ENCODE measurements at regions not wholly inside any gene's neighbourhood (a gene's known extent, or its start where the extent isn't known, plus 50 kb on each side); places are given as distances from the start of the nearest gene placed in this dataset.

DNA sequence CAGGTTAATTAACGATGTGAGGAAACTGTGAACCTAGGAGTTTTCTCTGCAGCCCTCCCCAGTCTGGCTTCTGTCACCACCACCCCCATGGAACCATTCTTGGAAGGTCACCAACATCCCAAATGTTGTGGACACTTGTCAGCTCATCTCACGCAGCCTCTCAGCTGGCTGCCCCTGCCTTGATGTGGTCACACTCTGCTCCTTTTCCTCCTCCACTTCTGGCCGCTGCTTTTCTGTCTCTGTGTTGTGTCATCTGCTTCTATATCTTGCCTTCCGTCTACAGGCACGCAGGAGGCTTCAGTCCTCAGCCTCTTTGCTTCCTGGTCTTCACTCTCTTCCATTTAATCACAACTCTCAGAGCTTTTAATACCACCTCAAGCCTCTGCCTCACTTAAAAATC lies 371.5 kb upstream of the SLIT2 start:
- no peak for FAIRE-seq
- CTCF ChIA-PET (ENCODE audit: low intra/inter-chr PET ratio, low total read pairs) = no interaction called here
- no peak overlapping the region for H3K9ac ChIP-seq (ENCODE audit: insufficient read depth, low read depth, low read length)
- POLR2A ChIA-PET = no interaction called here
- H3K4me3 ChIP-seq (replicated peaks in 1 of 3; ENCODE audit: insufficient read depth in 1 of 3, low read depth in 2 of 3, low read length in 3 of 3) = no peak overlapping the region
- no peak overlapping the region for H2AFZ ChIP-seq (ENCODE audit: low read length)
- ATAC-seq = no peak
- H3K27ac ChIP-seq (ENCODE audit: extremely low read length, insufficient read depth, low read length) = no peak overlapping the region
- no peaks in the 10 kb centered on the region for H3K27me3 ChIP-seq (ENCODE audit: control insufficient read depth in 1 of 2, insufficient read depth in 2 of 2, low read length in 2 of 2)
- H3K79me2 ChIP-seq (ENCODE audit: insufficient read depth, low read length) = no peaks in the 10 kb centered on the region
- no TSS peak for BruUV-seq (replicated peaks)
- no peak overlapping the region for H3K4me2 ChIP-seq (ENCODE audit: low read depth, low read length)
- no peak for DNase-seq (ENCODE audit: low spot score)
- H4K20me1 ChIP-seq (ENCODE audit: insufficient read depth, low read length) = no peaks in the 10 kb centered on the region
- under 1% methylated on average over 5 of the region's 5 CpGs for WGBS (ENCODE audit: low lambda C conversion rate)
- H3K4me1 ChIP-seq (ENCODE audit: insufficient read depth, low read length) = no peaks in the 10 kb centered on the region
- in situ Hi-C loops (cut with HindIII; ENCODE audit: extremely low pct_ligation_motif_present, low pct_unique_long_range_greater_than_20kb) (no loop called here), intact Hi-C loops (cut with micrococcal nuclease; ENCODE audit: unreplicated experiment) (no loop called here)
- H3K9me3 ChIP-seq (ENCODE audit: low read length) = peaks cover 81% of the 10 kb centered on the region
- H3K36me3 ChIP-seq (replicated peaks in 1 of 2; ENCODE audit: control insufficient read depth in 1 of 2, insufficient read depth in 2 of 2, low read length in 2 of 2) = no peaks in the 10 kb centered on the region
- TF ChIP-seq ZNF737 (CRISPR knock-in tag; IDR thresholded peaks at IDR 0.05; ENCODE audit: borderline replicate concordance) (no peak), TRAFD1 (CRISPR knock-in tag; IDR thresholded peaks at IDR 0.05; ENCODE audit: borderline replicate concordance) (no peak), ZMYM3 (CRISPR knock-in tag; IDR thresholded peaks at IDR 0.05) (no peak), NFIB (CRISPR knock-in tag; IDR thresholded peaks at IDR 0.05; ENCODE audit: borderline replicate concordance) (no peak), ISL2 (CRISPR knock-in tag; IDR thresholded peaks at IDR 0.05) (no peak), ZNF558 (CRISPR knock-in tag; IDR thresholded peaks at IDR 0.05; ENCODE audit: borderline replicate concordance) (no peak), ZNF101 (CRISPR knock-in tag; IDR thresholded peaks at IDR 0.05; ENCODE audit: borderline replicate concordance, low read depth) (no peak), ZNF121 (CRISPR knock-in tag; IDR thresholded peaks at IDR 0.05) (no peak), CAMTA2 (CRISPR knock-in tag; IDR thresholded peaks at IDR 0.05; ENCODE audit: borderline replicate concordance) (no peak), TRIM24 (CRISPR knock-in tag; IDR thresholded peaks at IDR 0.05) (no peak), SOX13 (IDR thresholded peaks at IDR 0.05) (no peak), SOX13 (CRISPR knock-in tag; conservative IDR thresholded peaks at IDR 0.05 in 1 of 2, IDR thresholded peaks at IDR 0.05 in 1 of 2) (no peak), SRF (IDR thresholded peaks at IDR 0.05; ENCODE audit: low read depth, low read length) (no peak)
- TF ChIP-seq, protein P1, sequence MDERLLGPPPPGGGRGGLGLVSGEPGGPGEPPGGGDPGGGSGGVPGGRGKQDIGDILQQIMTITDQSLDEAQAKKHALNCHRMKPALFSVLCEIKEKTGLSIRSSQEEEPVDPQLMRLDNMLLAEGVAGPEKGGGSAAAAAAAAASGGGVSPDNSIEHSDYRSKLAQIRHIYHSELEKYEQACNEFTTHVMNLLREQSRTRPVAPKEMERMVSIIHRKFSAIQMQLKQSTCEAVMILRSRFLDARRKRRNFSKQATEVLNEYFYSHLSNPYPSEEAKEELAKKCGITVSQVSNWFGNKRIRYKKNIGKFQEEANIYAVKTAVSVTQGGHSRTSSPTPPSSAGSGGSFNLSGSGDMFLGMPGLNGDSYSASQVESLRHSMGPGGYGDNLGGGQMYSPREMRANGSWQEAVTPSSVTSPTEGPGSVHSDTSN (CRISPR knock-in tag; IDR thresholded peaks at IDR 0.05) = no peak

Measured in HepG2 (cell line).